GM18868 (cell line): ENCODE measurements at regions not wholly inside any gene's neighbourhood (a gene's known extent, or its start where the extent isn't known, plus 50 kb on each side); places are given as distances from the start of the nearest gene placed in this dataset.
"Not testable (repeated sequence)": the region's sequence is repeated elsewhere in the genome, so short reads cannot be mapped to it uniquely, and the experiment has no call there.

ENCODE experiments used
- ATAC-seq: cut with Tn5 transposase; IDR thresholded peaks from one replicate; pipeline ENCODE4 v1.9.1; 2021; ENCODE audit warnings: mild to moderate bottlenecking, moderate library complexity; ENCODE audit not compliant: unreplicated experiment

DNA sequence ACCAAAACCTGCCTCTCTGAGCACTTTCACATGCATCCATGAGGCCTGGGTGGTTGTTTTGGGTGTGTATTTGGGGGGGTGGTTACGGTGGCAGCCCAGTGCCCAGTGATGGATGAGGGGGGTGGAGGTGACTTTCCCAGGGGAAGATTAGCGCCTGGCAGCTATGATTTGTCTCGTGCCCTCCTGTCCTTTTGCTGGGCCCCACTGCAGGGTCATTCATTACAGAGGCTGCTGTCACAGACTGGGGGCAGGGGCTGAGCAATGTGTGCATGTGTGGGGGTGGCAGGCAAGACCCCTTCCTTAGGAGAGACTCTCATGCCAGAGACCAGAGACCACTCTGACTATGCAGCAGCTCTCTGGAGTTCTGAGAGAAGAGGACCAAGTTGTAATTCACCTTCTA lies 93.7 kb downstream of the MRM1 start:
- no peak for ATAC-seq

DNA sequence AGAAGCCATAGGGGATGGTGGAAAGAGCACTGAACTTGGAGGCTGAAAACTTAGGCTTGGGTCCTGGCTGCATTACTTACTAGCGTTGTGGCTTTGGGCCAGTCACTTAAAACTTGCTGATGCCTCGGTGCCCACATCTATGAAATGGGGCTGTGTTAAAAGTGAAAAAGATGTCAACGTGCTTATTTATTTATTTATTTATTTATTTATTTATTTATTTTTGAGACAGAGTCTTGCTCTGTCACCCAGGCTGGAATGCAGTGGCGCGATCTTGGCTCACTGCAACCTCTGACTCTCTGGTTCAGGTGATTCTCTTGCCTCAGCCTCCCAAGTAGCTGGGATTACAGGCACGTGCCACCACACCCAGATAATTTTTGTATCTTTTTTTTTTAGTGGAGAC lies 94.3 kb downstream of the MRM1 start:
- not testable (repeated sequence) for ATAC-seq

DNA sequence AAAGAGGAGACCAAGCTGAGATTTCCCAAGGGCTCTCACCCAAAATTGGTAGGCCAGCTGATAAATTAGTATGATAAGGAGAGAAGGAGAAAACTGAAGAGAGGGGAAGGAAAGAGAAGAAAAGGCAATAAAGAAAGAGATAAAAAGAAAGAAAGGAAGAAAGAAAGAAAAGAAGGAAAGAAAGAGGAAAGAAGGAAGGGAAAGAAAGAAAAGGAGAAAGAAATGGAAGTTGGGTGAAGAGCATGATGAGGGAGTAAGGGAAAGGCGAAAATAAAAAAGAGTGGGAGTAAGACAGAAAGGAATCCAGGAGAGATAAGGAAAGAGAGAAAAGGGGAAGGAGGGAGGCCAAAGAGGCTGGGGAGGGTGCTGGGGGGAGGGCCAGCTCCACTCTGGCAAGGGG lies 95.4 kb downstream of the MRM1 start:
- no peak for ATAC-seq

DNA sequence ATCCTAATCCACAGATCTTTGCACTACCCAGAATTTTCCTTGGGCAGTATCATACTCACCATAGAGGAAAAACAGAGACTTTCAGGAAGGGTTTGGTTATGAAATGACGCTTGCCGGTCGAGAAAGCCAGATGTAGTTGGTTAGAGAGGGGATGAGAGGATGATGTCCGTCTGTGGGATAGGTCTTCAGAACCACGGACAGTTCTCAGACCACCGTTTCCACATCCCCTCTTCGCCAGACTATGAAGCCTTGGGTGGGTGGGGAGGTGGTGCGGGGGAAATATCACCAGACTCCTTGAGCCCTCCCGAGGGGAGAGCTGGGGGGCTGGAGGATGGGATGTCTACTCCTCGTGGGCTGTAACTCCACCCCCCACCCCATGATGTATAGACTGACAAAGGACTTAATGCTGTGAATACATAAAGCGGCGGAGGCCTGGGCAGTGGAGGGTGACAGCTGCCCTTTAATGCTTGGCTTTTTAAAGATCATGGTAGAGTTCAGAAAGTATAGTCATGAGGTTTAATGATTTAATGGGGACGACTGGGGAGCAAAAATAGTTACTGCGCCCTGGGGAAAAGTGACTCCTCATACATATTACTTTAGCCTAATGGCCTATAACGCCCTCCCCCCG lies 96.6 kb downstream of the MRM1 start:
- ATAC-seq: no peak

DNA sequence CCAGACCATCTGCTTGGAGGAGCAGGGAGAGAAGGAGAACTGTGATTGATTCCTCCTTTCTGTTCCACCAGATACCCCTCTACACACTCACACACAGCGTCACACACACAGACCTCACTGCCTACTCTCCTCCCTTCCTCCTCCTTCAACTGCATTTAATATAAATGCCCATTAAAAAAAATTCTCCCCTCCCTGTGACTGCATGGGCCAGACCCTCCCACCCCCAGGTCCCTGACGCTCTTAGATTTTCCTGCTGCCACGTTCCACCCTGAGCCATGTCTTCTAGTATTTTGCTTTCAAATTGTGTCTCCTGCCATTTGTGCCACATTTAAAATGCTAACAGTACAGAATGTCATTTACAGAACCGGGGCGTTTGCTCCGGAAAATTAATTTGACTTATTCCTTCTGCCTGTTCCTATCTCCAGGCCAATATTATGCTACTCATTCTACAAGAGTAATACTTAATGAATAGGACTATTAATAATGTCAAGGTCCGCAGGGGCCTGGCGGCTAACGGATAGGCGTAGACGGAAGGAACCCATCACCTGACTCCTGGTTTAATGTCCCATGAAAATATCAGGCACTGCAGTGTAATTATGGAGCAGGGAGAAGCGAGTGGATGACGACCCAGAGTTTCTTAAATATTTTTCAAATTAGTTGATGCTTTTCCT lies 100.2 kb downstream of the MRM1 start:
- no peak for ATAC-seq

DNA sequence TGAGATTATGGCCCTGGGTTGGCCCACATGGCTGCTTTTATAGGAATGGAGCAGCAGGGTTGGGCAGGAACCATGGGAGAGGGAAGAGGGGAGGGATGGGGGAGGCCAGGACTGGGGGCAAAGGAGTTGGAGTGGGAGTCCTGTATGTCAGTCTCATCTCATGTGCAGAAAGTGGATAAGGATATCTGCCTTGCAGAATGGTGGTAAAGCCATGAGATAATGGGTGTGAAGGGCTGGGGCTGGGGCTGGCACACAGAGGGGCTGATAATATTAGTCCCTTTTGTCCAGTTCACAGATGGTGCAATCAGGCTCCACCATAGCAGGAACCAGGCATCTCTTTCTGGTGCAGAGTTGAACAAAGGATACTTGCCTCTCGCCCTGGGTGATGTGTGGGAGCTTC lies 101.3 kb downstream of the MRM1 start:
- no peak for ATAC-seq

DNA sequence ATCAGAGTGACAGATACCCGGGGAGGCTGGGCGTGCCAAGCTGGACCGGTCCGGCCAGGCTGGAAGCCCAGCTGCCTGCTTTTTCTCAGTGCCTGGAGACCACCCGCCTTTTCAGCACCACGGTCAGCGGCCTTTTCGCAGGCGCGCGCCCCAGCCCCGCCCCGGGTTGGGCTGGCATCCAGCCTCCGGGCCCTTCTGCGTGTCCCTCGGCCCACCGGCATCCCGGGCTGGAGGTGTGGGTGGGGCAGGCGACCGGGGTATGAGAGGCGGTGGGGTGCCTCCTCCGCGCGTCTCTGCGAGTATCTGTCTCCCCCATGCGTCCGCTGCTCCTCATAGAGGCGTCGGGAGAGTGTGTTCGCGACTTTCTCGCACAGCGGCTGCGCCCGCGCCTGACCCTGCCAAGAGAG lies 102.5 kb downstream of the MRM1 start:
- ATAC-seq: no peak

DNA sequence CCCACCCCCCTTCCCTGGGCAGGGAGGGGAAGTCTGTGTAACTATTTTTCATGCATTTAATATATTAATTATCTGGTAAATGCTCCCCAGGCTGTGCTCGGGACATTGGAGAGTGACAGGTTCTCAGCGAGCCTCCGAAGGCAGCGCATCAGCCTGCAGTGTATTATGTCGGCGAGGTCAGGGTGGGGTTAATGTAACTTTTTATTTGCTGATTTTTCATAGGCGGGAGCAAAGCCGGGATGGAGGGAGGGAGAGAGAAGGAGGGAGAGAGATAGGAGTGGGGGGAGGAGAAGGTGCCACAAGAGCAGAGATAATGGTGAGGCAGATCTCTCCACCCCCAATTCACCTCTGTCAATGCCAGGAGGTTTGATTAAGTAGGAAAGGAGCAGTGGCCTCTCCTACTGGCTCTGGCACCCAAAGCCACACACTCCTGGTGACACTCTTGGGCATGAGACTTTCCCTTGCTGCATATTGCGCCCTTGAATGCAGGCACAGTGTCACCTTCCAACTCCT lies 104.0 kb downstream of the MRM1 start:
- ATAC-seq: no peak

DNA sequence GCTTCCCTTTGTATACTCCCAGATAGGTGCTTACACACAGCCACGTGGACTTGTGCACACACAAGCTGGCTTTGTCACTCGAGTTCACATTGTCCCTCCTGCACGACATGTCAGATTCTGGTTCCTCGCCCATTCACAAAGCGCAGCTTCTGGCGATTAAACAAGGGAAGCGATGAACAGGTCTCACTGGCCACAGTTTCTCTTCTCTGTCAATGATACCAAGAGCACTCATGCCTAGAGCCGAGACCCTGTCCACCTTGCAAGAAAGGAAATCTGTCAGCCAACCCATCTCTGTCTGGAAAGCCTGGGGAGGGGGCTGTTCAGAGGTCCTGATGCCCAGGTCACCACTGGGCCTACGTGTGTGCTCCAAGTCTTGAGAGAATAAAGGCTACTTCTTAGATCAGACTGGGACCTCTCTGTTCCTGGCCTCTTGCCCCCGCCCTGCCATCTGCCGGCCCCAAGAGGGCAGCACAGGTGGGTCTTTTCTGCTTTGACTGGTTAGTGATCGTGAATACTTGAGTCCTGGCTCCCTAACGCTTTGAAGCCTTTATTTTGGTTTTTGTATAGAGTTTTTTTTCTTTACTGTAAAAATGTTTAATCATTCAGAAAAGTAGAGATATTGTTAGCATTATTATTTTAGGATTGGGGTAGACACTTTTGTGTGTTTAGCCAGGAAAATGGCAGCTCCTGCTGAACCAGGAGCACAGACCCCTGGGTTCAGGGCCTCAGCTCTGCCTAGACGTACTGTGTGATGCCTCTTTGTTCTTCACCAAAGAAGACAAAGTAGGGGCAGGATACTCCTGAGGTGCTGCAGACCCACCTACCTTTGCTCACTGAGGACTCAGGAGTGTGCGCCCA lies 104.7 kb downstream of the MRM1 start:
- no peak for ATAC-seq

DNA sequence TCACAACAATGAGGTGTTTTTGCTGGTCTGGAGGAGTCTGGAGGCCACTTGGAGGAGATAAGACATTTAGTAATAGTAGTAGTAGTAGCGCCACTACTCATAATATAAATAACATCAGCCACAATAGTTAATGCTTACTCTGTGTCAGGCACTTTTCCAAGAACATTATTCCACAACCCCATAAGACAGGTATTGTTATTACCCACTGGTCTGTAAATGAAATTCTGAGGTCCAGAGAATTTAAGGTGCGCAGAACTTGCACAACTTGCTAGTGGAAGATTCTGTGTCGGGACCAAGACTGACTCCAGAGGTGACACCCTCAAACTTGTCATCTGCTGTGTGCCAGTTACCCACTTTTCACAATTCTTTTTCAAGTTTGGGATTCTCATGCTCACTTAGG lies 106.5 kb downstream of the MRM1 start:
- ATAC-seq: no peak

DNA sequence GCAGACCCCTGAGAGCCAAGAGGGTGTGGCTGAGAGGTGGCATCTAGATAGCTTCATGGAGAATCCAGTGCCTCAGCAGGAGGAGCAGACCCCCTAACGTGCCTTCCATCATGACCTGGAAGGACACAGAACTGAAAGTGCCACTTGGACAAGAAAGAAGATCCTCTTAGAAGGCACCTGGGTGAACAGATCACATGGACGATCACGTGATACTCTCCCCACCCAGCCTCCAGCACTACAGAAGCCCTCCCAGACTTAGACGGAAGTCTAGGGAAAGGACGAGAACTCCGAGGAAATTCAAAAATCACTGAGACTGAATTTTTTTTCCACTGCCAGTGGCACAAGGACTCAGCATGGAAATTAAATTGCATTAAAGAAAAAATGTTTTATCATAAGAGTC lies 113.4 kb downstream of the MRM1 start:
- no peak for ATAC-seq

DNA sequence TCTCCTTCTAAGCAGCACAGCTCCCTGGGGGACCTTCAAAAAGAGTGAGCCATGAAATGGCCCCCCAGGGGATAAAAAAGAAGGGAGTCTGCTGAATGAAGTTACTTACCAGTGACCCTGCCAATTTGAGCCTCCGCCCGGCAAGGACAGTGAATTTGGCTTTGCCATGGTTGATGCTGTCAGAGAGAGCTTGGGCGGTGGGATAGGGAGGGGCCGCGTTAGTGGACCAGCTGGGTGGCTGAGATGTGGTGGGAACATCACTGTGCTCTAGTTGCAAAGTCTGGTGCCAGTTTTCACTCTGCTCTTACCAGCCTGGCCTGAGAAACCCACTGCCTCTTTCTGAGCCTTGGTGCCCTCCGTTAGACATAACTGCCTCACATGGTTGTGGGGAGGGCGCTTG lies 114.6 kb downstream of the MRM1 start:
- ATAC-seq: no peak

DNA sequence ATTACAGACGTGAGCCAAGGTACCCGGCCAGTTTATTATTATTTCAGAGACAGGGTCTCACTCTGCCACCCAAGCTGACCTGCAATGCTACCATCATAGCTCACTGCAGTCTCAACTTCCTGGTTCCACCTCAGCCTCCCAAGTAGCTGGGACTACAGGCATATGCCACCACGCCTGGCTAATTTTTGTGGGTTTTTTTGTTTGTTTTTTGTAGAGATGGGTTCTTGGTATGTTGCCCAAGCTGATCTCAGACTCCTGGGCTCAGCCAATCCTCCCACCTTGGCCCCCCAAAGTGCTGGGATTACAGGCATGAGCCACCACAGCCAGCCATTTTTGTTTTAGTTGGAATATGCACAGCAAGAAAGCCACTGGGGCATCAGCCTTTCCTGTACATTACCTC lies 115.7 kb downstream of the MRM1 start:
- ATAC-seq: no peak

DNA sequence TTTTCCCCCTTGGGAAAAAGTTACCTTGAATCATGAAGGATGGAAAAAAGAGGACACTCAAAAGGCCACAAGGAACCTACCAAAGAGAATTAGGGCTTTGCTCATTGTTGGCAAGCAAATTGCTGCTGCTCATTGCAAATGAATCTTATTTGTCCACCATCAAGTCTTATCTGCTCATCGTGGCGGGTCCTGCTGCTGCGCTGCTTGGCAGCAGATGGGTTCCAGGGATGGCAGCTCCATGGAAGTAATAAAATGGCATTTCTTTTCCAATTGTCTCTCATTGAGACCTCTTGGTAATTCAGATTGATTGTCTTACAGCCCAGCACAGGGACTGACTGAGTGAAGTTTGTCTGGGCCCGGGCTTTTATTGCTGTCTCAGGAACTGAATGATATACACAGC lies 118.7 kb downstream of the MRM1 start:
- ATAC-seq: no peak

DNA sequence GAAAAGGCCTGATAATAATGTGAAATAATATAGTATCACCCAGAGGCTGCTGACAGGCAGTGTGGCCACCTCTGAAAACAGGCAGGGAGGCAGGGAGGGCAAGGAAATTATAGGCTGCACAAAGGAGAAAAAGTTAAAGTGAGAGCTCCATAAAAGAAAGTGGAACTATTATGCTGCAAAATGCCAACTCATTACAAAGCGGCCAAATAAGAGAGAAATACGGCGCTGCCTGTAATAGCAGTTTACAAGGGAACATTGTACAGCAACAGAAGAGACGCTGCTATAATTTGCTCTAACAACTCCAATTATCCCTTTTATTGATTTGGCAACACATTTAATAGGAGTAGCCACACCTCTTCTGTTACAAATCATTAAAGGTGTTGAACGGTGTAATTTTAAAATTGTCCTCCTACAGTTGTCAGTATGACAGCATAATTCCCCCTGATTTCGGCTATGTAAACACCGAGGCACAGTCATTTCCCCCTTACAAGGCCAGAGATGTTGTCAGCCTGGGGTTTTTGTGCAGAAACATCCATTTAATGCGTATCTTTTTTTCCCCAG lies 120.3 kb downstream of the MRM1 start:
- no peak for ATAC-seq

DNA sequence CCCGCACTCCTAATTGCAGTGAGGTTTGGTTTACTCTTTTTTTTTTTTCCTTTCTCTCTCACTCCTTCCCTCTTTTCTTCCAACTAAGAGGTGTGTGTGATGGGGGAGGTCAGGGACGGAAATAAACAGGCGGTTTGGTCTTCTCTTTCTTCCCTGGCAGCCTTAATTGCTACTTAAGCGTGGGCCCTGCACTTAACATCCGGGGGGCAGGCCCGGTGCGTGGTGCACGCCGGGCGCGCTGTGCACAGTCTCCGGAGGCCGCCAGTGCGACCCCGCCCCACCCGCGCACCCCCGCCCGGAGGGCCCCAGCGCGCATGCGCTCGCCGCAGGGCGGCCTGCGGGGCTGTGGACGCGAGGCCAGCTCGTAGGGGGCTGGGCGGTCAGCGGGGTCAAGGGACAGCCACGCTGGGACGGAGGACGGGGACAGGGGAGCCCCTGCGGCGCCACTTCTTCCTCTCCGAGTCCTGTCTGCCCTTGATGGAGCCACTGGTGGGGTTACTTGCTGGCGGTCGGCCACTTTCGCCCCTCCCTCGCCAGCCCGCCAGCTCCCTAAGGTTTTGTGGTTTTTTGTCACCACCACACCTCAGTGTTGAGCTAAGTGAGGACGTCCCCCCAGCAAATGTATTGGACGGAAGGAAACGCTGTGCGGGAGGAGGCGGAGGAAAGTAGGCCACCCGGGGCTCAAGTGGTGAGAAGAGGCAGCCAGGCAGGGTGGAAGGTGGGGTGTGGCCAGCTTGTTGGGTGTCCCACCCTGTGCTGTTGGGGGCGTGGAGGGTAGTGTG lies 120.9 kb downstream of the MRM1 start:
- ATAC-seq: peak; percentile 89

DNA sequence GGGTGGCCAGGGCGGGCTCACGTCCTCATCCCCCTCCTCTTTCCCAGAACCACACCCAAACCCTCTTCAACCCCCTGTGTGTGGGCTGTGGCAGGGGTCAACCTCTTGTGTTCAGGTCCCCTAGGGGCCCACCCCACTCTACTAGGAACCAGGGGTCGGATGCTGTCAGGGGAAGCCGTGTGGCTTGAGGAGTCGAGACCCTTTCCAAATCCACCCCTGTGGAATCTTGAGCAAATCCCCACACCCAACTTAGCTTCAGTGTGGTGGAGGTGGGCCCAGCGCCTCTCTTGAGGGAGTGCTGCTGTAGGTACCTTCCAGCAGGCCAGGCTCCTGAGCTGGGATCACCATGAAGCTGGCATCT lies 121.5 kb downstream of the MRM1 start:
- ATAC-seq: no peak

DNA sequence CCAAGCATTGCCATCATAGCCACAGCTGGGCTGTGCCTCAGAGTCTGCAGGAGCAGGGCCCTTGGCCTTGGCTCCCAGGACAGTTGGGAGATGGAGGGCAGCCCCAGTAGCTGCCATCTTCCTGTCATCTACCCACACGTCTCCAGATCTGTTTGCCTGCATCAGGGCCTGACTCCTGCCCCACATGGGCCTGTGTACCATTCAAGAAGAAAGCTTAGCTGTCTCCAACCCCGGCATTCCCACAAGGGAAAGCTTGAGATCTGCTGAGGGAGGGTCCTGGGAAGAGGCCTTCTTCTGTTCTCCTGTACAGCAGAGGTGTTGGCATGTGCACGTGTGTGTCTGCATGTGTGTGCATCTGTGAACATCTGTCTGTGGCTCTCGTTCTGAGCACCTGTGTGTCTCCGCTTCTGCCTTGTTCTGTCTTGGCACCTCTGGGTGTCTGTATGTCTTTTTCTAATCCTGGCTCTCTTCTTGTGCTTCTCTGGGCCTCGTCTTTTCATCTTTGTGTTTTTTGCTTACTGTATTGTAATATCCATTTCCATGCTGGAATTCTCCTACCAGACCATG lies 122.2 kb downstream of the MRM1 start:
- ATAC-seq: no peak

DNA sequence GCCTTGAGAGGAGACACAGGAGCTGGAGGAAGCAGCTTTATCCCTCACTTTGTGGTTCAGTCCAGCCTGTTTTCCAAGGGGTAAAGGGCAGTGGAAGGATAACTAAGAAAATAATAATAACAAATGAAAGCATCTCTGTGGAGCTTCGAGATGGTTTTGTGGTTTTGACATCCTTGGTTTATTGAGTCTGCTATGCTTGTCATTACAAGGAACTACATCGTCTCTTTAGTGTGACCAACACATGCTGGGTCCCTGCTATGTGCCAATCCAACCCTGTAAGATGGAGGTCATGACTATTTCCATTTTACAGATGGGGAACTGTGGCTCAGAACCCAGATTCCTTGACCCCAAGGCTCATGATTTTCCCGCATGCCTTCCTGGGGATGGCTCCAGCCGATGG lies 124.8 kb downstream of the MRM1 start:
- no peak for ATAC-seq

DNA sequence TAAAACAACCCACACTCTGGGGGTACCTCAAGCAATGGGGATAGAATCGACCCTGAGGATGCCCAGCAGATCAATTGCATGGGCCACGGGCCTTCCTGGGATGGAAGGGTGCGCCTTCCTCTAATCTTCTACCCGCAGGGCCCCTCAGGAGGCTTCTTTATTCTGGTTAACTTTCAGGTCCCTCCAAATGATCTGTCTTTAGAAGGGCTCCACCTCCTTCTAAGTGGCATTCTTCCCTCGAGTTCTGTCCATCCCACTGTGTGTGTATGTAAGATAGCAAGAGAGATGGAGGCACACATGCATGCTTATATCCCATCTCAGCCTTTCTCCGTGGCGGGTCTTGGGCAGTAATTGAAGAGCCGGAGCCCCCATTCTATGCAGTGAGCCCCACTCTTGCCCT lies 125.7 kb downstream of the MRM1 start:
- ATAC-seq: no peak

DNA sequence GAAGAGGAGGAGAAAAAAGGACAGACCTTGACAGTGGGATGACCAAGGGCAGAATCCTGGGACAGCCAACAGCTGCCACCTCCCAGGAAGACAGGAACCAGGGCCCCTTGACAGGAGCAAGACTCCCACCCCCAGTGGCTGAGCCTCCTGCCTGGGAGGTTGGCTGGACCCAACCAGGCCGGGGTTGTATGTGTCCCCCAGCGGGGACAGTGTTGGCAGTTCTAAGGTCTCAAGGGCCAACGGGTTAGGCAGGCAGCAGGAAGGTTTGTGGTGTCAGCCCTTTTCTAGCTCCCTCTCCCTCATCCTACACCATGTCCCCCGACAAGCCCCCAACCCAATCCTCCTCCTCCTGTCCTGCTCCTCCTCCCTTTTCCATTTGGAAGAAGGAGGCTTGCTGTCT lies 126.2 kb downstream of the MRM1 start:
- ATAC-seq: no peak
